GM19438 (cell line): ENCODE measurements at regions not wholly inside any gene's neighbourhood (a gene's known extent, or its start where the extent isn't known, plus 50 kb on each side); places are given as distances from the start of the nearest gene placed in this dataset.

Source experiments
- ATAC-seq: cut with Tn5 transposase; IDR thresholded peaks from one replicate; pipeline ENCODE4 v1.9.1; 2021; ENCODE audit warnings: low read depth; ENCODE audit not compliant: unreplicated experiment

DNA sequence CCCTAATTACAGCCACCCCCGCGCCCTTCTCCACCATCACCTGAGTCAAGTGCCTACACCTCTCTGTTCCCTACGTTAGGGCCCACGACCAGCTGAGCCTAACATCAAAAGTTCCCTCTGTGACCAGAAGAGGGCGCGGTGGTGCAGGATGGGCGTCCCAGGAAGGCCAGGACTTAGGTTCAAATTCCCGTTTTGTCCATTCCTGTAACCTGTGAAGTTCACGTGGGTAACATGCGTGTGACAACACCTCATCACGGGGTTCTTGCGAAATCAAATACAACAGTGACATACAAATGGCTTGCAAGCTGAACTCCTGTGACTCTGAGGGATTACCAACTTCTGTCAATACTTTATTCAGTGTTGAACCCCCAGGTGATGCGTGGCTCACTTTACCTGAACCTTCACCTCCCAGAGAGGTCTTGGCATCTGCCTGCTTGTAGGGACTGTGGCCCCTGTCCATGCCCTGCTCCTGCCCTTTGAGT lies 207.9 kb downstream of the ARL4C start:
- no peak for ATAC-seq

- ATAC-seq, result no peak
These were observed 209.2 kb downstream of the ARL4C start for GRCh38 chr2:234287650-234288049.

DNA sequence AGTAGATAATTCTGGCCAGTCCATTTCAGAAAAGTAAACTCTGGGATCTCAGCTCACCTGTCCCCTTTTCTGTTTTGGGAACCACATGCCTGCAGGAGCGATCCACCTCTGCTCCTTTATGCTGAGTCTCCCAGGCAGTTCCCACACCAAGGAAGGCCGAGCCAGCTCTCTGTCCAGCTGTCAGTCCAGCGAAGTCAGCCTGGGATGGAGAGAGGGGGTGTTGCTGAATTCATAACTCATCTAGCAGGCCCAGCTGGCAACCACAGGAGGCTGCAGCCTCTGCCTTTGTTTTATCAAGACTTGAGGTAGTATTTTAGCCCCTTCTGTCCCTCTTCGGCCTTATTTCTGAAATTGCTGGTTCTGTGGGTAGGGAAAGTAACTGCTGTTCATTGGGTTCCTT lies 209.9 kb downstream of the ARL4C start:
- no peak for ATAC-seq

- no peak for ATAC-seq
These were observed 210.7 kb downstream of the ARL4C start for GRCh38 chr2:234286118-234286598.

DNA sequence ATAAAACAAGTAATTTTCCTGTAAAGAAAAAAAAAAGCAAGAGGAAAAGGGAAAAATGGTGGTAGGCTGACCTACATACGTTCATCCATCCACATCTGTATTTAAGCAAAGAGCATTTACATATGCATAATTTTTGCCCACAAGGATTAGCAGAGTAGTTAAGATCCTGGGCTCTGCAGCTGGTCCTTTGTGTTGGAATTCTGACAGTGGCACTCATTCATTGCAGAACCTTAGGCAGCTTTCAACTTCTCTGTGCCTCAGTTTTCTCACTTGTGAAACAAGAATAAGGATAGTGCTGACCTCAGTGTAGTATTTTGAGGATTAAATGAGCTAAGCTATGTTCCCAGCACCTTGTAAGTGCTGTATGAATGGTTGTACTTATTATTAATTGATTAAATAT lies 211.3 kb downstream of the ARL4C start:
- ATAC-seq, result no peak

GRCh38 chr2:234279637-234280036 lies 217.2 kb downstream of the ARL4C start:
- ATAC-seq, result no peak

DNA sequence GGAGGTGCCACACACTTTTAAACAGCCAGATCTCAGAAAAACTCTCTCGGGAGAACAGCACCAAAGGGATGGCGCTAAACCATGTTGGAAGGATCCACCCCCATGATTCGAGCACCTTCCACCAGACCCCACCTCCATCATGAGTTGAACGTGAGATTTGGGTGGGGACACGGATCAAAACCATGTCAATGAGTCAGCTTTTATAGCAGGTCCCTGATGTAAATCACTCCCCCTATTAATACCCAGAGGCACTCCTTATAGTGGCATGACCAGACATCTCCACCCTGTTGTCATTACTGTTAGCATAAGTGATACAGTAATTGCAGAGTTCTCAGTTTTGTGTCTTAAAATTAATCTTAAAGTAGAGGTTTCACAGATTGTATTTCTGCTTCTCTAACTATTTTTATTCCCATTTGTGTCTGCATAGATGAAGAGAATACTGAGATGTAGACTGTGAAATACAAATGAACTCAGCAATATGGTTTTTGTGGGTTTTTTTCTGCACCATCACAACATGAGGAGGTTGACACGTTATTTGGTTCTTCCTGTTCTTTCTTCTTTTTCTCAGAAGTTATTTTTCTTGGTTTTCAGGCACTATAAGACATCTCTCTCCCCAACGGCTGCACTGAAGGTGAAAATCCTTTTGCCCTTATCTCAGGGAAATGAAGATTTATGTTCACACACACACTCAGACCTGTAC lies 218.2 kb downstream of the ARL4C start:
- ATAC-seq, result no peak

- no peak for ATAC-seq
These were observed 221.4 kb downstream of the ARL4C start for GRCh38 chr2:234275515-234275914.

GRCh38 chr2:234273887-234274584 lies 222.8 kb downstream of the ARL4C start:
- no peak for ATAC-seq

DNA sequence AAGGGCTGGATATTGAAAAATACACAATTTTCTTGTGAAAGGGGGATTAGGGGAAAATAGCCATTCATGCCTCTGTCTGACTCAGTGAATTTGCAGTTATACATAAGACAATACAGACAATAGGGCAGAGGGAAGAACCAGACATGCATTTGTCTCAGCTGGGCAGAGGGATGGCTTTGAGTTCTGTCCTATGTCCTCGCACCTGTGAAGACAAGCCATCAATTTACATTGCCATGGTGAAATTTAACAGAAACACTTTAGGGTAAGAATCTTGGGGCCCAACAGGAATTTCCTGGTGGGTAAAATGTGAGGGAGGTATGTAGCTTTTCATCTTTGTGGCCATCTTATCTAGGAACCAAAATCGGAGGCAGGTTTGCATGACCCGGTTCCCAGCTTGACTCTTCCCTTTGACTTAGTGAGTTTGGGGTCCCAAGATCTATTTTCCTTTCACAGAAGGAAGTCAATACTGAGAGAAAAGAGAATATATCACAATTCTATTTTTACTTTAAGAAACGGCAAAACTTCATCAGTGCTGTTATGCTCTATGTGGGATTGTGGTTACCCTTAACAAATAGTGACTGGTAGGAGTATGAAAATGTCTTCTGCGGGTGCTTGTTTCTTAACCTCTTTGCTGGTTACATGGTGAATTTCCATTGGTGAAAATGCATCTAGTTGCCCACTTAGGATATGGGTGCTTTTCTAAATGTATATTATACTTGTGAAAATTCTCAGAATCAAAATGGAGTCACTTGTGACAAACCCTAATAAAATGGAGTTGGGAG lies 221.8 kb downstream of the SPP2 start:
- ATAC-seq, result no peak

GRCh38 chr2:234271338-234271737 lies 220.8 kb downstream of the SPP2 start:
- no peak for ATAC-seq

DNA sequence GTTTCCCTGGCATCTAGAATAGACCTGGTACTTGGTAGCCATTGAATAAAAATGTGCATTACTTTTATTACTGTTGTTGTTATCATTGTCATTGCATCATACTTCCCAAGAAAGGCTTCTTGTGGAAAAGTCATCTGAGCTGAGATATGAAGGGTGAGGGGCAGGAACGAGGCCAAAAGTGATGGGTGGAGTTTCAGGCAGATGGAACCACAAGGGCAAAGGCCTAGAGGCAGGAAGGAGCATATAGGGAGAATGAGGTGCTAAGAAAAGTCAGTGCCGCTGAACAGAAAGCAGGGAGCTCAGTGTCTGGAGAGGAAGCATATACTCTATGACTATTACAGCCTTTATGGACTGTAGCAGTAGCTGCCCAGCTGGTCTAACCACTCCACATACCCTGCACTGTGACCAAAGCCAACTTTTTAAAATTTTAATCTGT lies 219.3 kb downstream of the SPP2 start:
- no peak for ATAC-seq

GRCh38 chr2:234267534-234267933 lies 217.0 kb downstream of the SPP2 start:
- ATAC-seq, result no peak

DNA sequence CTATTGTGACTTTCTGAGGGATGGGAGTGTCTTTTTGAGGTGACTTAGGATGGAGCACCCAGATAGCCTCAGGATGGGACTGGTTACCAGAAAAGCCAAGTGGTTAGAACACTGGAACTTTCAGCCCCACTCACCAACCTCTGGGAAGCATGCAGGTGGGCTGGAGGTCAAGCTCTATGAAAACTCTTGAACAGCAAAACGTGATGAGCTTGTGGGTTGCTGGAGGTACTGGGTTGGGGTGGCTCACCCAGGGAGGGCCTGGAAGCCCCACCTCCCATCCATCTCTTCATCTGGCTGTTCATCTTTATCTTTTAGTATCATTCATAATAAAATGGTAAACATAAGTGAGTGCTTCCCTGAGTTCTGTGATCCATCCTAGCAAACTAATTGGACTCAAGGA lies 216.4 kb downstream of the SPP2 start:
- no peak for ATAC-seq

DNA sequence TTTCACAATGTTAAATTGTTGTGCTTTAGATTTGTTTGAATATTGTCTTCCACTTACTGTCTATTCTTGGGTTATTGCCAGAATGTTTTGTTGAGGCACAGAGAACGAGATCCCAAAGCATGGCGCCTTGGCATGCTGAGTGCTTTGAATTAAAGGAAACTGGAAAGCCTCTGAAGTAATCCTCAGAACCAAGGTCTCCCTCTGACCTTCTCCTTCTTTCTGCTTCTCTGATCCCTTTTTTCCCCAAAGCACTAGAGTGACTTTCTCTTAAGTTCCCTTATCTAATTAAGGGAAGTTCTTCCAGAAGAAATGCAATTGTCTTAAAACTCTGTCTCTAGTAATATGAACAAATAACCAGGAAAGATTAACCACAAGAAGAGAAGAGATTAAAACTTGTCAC lies 214.7 kb downstream of the SPP2 start:
- ATAC-seq, result no peak

DNA sequence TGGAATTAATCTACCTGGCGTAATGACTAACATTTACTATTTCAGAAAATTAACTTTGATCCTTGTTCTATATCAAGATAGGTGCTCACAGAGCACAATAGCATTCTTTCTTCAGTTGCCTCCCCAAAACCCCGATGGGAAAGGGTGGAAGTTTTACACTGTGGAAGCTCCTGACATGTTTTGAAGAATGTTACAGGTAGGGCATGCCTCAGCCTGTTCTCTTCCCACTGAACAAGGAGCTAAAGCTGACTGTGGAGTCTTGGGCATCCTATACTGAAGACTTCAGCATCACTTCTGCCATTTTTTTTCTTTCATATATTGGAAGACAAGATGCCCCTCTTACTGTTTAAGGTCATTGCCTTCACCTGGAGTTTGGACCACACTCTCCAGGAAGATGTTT lies 211.2 kb downstream of the SPP2 start:
- ATAC-seq, result no peak

- no peak for ATAC-seq
These were observed 208.9 kb downstream of the SPP2 start for GRCh38 chr2:234259440-234259839.

GRCh38 chr2:234258562-234259141 lies 208.2 kb downstream of the SPP2 start:
- no peak for ATAC-seq

DNA sequence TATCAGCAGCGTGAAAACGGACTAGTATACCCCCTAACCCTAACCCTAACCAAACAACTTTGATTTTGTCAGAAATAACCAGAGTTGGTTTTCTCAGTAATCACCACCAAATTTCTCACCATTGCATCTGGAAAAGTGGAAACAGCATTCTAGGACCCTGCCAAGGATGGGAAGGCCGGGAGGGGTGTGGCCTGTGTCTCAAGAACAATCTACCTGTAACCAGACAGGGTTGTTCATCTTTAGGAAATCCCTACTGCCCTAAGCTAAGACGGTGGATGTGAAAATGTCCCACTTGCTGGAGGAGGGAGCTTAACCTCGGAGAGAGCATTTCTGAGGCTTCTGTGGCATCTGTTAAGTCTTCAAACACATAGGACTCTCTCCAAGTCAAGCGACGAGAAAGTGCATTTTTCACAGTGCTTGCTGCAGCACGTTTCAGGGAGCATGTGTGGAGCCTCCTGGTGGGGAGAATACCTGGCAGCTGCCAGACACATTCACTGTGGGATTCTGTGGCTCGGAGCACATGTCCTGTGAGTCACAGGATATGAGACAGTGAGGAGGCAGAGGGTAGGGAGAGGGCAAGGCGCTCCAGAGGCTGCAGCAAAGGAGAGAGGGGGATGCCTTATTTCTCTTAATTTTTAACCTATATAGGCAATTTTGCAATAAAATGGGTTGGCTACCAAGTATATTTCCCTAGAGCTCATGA lies 207.5 kb downstream of the SPP2 start:
- no peak for ATAC-seq

DNA sequence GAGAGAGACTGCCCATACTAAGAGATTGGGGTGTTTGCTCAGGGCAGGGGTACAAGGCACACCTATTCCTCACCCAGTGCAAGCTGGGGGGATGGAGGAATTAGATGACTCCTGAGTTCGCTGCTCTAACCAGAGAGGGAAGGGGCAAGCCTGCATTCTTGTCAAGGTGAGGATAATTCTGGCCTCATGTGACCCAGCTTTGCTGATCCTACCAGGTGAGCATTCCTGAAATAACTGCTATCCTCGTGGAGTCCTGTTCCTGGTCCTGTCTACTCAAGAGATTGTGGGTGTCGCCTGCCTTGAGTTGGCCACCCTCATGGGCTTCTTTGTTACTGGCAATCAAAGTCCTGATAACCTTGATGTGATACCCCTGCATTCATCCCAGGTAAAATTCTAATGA lies 206.0 kb downstream of the SPP2 start:
- ATAC-seq, result no peak
